ENCODE measurements at regions not wholly inside any gene's neighbourhood (a gene's known extent, or its start where the extent isn't known, plus 50 kb on each side); places are given as distances from the start of the nearest gene placed in this dataset.

- DNase-seq (ENCODE audit: low spot score): no peak
These were observed 244.6 kb downstream of the NR4A2 start for GRCh38 chr2:156087875-156088274.

- DNase-seq (ENCODE audit: low spot score): no peak
These were observed 248.6 kb downstream of the NR4A2 start for GRCh38 chr2:156083763-156084493.

DNA sequence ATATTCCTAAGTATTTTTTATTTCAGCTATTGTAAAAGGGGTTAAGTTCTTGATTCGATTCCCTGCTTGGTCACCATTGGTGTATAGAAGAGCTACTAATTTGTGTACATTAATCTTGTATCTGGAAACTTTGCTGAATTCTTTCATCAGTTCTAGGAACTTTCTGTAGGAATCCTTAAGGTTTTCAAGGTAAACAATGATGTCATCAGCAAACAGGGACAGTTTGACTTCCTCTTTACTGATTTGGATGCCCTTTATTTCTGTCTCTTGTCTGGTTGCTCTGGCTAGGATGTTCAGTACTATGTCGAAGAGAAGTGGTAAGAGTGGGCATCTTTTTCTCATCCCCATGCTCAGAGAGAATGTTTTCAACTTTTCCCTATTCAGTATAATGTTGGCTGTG lies 252.7 kb downstream of the NR4A2 start:
- no peak for DNase-seq (ENCODE audit: low spot score)

DNA sequence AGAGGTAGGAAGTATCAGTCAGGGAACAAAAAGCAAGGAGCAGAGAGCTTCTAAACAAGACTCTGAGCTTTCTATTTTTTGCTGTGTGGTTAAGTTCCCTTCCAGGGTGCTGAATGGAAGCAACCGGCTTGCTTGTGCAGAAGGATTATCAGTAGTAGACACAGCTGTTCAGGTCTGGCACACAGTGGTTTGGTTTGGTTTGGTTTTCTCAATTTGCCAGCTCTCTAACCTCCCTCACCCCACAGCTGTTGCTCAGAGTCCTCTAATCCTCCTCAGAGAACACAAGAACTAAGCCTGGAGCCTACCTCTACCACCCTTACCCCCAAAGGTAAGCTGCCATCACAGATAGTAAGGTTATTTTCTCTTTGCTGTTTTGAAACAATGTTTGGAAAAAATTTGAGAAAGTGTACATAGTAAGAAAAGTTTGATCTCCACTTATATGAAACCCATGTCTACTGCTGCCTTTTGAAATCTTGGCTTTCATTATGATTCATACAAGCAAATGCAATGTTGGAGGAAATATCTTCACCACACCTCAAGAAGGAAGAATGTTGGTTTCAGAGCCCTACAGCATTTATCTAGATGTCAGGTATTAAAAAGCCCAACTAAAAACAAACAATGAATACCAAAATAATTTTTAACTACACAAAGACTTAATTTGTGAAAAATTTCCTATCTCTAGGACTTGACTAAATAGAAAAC lies 255.3 kb downstream of the NR4A2 start:
- no peak for DNase-seq (ENCODE audit: low spot score)

DNA sequence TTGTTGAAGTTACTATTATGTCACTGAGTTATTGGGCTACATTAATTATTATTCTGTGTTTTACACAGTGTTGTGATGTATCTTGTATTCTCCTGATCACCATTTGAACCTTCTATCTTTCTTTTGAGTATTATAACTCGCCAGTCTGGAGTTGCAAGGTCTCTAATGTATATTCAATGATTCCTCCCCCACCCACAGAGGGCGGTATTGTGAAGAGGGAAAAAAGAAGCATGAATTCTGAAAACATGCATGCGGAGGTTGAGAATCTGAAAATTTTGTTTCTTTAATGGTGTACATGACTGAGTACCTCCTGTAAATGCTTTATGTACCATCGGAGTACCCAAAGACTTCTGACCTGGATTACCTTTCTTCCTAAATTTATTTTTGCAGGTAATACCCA lies 266.6 kb downstream of the NR4A2 start:
- DNase-seq (ENCODE audit: low spot score): peak; percentile 33

GRCh38 chr2:156064540-156064939 lies 268.0 kb downstream of the NR4A2 start:
- DNase-seq (ENCODE audit: low spot score): no peak

- DNase-seq (ENCODE audit: low spot score): no peak
These were observed 274.9 kb downstream of the NR4A2 start for GRCh38 chr2:156057647-156058046.

GRCh38 chr2:156054983-156055382 lies 277.5 kb downstream of the NR4A2 start:
- no peak for DNase-seq (ENCODE audit: low spot score)

- DNase-seq (ENCODE audit: low spot score): no peak
These were observed 285.6 kb downstream of the NR4A2 start for GRCh38 chr2:156046900-156047299.

DNA sequence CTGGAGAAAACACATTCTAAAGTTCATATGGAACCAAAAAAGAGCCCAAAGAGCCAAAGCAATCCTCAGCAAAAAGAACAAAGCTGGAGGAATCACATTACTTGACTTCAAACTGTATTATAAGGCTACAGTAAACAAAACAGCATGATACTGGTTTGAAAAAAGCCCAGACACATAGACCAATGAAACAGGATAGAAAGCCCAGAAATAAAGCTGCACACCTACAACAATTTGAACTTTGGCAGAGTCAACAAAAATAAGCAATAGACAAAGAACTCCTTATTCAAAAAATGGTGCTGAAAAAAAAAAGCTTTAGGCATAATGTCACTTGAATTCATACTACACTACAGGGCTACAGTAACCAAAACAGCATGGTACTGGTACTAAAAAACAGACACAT lies 289.6 kb downstream of the NR4A2 start:
- DNase-seq (ENCODE audit: low spot score): no peak

DNA sequence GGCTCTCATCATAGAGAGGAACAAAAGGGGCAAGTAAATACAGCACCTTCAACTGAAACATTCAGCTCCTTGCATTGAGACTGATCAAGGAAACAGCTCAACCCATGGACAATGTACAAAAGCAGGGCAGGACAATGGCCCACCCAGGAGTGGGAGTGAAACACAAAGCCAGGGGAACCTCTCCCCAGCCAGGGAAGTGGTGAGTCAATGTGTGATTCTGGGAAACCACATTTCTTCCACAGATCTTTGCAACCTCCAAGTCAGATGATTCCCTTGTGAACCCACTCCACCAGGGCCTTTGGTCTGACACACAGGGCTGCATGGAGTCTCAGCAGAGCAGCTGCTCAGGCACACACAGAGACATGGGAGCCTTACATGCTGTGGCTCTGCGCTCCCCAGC lies 294.5 kb downstream of the NR4A2 start:
- DNase-seq (ENCODE audit: low spot score): no peak

DNA sequence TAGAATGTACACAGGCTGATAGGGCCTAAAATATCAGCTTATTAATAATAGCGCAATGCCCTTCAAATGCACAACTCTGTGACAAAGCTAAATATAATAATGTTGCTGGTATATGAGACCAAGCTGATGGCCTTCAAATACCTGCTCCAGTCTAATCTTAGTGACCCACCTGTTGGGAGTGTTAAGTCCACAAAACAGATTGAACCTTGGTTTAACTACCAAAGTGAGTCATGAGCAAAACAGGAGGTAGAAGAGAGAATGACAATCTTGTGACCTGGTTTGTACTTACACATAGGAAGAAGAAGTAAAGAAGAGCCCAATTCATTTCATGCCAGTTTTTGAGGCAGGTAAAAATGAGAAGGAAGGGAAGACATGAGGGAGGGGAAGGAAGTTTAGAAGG lies 295.0 kb downstream of the NR4A2 start:
- DNase-seq (ENCODE audit: low spot score): no peak

DNA sequence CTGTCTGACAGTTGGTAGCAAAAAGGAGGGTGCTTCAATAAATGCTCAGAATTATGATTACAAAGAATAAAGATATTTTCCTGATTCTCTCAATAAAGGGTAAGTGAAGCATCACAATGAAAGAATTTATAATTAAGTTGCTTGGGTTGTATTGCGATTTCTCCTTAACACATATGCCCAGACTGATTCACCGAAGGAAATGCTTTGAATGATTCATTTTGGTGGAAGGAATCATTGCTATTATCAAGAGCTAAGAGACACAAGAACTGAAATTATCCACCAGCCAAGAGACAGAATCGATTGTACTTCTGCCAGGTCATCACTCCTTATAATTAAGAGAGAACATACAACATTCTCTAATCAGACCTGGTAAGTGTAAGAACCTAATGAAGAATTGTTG lies 301.4 kb downstream of the NR4A2 start:
- DNase-seq (ENCODE audit: low spot score): no peak

- no peak for DNase-seq (ENCODE audit: low spot score)
These were observed 309.2 kb downstream of the NR4A2 start for GRCh38 chr2:156023229-156023869.

DNA sequence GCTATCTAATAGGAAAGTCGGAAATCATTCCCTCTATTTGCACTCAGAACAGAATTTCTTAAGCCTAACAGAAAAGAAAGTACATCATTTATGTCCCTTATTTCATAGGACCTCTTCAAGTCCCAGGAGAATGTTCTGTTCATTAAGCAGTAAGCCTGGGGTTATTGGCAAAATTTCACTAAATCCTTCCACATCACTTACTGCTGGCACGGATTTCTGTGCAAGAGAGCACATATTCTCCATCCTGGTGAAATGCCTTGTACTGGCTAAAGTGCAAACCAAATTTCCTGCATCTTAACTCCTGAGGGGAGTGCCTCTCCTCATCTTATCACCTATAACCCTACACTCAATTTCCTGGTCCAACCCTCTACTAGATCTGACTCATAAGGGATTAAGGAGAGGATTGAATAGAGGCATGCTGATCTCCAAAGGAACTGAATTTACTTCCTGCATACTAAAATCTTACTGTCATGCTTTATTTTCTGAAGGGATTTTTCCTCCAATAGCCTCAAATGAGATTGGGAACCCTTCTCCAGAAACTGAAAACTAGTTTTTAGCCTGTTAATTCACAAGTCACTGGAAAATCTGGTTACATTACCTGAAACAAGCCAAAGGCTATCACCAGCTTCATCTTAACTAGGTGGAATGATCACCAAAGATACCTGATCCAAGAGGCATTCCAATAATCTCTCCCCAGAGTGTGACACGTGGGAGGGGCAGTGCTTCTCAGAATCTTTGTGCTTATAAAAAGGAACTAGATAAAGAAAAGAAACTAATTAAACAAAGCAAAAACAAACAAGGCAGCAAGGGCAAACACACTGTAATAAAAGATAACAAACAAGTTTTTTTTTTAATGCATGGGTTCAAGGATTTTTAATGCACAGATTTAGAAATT lies 311.1 kb downstream of the NR4A2 start:
- no peak for DNase-seq (ENCODE audit: low spot score)

DNA sequence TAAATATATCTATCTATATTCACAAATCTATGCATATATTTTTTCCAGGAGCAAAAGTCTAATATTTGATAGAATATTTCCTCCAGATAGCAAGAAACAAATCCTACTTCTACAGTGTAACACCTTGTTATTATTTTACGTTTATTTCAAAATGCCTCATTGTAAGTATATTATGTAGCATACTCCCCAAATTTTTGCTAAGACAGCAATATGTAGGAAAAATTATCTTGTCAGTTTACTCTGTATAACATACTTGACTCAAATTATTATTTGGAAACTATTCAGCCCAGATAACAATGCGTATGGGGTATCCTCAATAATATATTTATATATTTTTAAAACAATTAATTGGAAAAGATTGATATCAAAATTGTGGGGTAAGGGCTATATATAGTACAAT lies 313.2 kb downstream of the NR4A2 start:
- DNase-seq (ENCODE audit: low spot score): no peak

DNA sequence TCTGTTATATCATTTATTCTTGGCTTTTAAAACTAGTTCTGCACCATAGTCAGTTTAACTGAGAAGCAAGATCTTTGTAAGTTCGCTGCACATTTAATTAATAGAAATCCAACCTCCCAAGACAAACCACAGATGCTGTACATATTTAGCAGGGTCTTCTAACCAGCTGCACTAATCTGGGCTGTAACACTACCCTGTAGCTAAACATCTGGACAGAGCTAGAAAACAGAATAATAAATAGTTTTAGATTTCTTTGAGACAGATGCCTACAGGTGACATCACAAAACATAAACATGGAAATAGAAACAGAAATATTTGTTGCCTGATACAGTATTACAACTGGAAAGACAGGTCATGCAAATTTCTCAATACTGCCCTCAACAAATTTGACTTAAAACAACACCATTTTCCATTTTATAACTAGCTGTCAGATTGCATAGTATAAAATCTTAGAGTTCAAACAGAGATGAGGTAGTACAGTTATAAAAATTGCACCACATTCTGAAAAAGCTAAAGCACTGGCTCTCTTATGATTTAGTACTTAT lies 315.1 kb downstream of the NR4A2 start:
- DNase-seq (ENCODE audit: low spot score): no peak

DNA sequence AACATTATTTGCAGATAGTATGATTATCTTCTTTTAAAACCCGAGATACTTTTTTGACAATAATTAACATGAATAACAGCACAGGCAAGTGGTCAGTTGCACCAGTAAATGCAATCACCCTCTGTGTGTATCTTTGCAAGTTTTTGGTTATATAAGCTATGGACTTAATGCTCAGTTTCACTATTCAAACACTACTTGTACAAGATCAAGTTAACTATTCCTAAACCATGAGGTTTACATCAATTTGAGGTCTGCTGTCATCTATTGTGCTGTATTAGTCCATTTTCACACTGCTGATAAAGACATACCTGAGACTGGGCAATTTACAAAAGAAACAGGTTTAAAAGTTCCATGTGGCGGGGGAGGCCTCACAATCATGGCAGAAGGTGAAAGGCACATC lies 323.2 kb downstream of the NR4A2 start:
- no peak for DNase-seq (ENCODE audit: low spot score)

DNA sequence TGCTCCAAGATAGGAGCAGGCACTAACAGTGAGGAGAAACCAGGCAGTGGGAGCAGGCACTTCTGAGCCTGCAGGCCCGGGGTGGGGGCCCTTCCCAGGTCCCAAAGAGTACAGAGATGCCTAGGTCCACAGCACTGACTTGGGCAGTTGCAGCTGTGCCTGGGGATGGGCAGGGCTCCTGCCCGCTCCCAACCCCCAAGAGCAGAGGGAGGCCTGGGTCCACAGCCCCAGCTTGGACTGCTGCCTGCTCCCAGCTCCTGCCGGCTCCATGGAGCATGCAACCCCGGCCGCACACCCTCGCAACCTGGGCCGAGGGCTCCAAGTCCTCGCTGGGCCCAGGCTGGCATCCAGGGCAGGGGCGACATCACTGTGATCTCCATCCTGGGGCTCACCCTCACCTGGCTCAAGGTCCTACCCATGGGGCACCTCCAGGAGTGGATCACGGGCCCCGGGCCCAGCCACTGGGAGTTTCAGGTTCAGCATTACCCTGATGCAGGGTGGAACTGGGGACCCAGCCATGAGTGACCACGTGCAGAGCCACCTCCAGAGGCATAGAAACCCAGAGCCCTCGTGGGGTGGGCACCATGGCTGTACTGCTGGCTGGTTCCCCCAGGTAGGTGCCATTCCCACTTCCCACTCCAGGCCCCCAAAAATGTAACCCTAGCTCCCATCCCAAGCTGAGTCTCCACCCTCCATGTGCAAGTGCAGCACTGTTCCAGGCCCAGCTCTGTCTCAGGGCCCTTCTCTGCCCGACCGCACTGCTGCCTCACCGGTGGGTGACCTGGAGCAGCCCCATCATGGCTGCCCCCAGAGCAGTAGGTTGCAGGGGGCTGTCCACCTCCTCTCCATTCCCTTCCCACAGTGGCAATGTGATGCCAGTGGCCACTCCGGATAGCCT lies 325.6 kb downstream of the NR4A2 start:
- no peak for DNase-seq (ENCODE audit: low spot score)

- no peak for DNase-seq (ENCODE audit: low spot score)
These were observed 326.4 kb downstream of the NR4A2 start for GRCh38 chr2:156005999-156006712.
